ENCODE measurements at regions not wholly inside any gene's neighbourhood (a gene's known extent, or its start where the extent isn't known, plus 50 kb on each side); places are given as distances from the start of the nearest gene placed in this dataset.

DNA sequence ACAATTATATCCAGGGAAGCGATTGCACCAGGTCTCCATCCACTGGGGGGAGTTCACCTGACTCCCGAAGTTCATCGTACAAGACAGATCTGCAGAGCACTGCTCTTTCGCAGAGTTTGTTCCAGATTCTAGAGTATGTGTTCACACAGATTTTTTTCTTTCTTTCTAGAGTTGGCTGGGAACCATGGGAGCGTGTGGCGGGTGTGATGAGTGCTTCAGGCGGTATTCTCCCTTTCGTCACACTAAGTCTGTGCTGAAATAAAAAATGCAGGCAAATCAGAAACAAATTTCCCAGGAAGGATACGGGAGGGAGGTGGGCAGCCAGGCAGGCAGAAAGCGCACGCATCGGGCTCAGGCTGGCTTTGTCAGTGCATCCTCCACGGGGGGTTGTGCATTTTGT, 129.8 kb upstream of the SOX11 start:
- no peak for FAIRE-seq
- no peak overlapping the region for H3K27ac ChIP-seq
- no peak for ATAC-seq
- H3K4me2 ChIP-seq: no peak overlapping the region
- ChIA-PET POLR2A (no interaction called here), CTCF (no interaction called here)
- no peak overlapping the region for H3K4me3 ChIP-seq
- TF ChIP-seq KDM5A (IDR thresholded peaks at IDR 0.05) (no peak), ZSCAN20 (CRISPR knock-in tag; IDR thresholded peaks at IDR 0.05) (no peak), SMC3 (IDR thresholded peaks at IDR 0.05) (no peak), HOXB5 (CRISPR knock-in tag; IDR thresholded peaks at IDR 0.05) (no peak), REST (IDR thresholded peaks at IDR 0.05) (no peak), GATA3 (IDR thresholded peaks at IDR 0.05; ENCODE audit: borderline replicate concordance) (no peak), KDM1A (IDR thresholded peaks at IDR 0.05; ENCODE audit: low read depth) (no peak), CBX2 (IDR thresholded peaks at IDR 0.05; ENCODE audit: borderline replicate concordance, low read depth) (no peak), NR3C1 (IDR thresholded peaks at IDR 0.05) (no peak), ZFP36 (IDR thresholded peaks at IDR 0.05; ENCODE audit: borderline replicate concordance, partially characterized antibody) (no peak), CTCF (IDR thresholded peaks at IDR 0.05) (no peak)
- TF ChIP-seq, protein P1, sequence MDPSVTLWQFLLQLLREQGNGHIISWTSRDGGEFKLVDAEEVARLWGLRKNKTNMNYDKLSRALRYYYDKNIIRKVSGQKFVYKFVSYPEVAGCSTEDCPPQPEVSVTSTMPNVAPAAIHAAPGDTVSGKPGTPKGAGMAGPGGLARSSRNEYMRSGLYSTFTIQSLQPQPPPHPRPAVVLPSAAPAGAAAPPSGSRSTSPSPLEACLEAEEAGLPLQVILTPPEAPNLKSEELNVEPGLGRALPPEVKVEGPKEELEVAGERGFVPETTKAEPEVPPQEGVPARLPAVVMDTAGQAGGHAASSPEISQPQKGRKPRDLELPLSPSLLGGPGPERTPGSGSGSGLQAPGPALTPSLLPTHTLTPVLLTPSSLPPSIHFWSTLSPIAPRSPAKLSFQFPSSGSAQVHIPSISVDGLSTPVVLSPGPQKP (IDR thresholded peaks at IDR 0.05; ENCODE audit: low read depth, low read length): no peak
- TF ChIP-seq, protein P2, sequence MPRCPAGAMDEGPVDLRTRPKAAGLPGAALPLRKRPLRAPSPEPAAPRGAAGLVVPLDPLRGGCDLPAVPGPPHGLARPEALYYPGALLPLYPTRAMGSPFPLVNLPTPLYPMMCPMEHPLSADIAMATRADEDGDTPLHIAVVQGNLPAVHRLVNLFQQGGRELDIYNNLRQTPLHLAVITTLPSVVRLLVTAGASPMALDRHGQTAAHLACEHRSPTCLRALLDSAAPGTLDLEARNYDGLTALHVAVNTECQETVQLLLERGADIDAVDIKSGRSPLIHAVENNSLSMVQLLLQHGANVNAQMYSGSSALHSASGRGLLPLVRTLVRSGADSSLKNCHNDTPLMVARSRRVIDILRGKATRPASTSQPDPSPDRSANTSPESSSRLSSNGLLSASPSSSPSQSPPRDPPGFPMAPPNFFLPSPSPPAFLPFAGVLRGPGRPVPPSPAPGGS (IDR thresholded peaks at IDR 0.05): no peak
- 51% methylated on average over 13 of the region's 13 CpGs for WGBS (ENCODE audit: missing lambda C conversion rate)
- DNase-seq (ENCODE audit: low read depth in 1 of 2, low spot score in 1 of 2): no peak
- peaks cover 5% of the 10 kb centered on the region; the same call in 1 of the 3 replicates for H3K9me3 ChIP-seq
- H3K4me1 ChIP-seq: no peaks in the 10 kb centered on the region

- Histone ChIP-seq H3K27ac (no peak overlapping the region), H3K9me3 (peaks cover 5% of the 10 kb centered on the region; the same call in 1 of the 3 replicates), H3K4me3 (no peak overlapping the region), H3K4me2 (no peak overlapping the region), H3K4me1 (no peaks in the 10 kb centered on the region)
- no peak for DNase-seq (ENCODE audit: low read depth in 1 of 2, low spot score in 1 of 2)
- POLR2A ChIA-PET: no interaction called here
- 33% methylated on average over 3 of the region's 3 CpGs for WGBS (ENCODE audit: missing lambda C conversion rate)
- no peak for TF ChIP-seq PBX3 (IDR thresholded peaks at IDR 0.05)
- no peak for TF ChIP-seq TFCP2L1 (CRISPR knock-in tag; IDR thresholded peaks at IDR 0.05)
- no peak for TF ChIP-seq ESRRA (IDR thresholded peaks at IDR 0.05; ENCODE audit: borderline replicate concordance, low read length)
- no peak for TF ChIP-seq FOSB (CRISPR knock-in tag; IDR thresholded peaks at IDR 0.05)
- TF ChIP-seq PHF8 (IDR thresholded peaks at IDR 0.05; ENCODE audit: borderline replicate concordance, low read depth): no peak
- no peak for TF ChIP-seq EHF (CRISPR knock-in tag; IDR thresholded peaks at IDR 0.05)
- TF ChIP-seq NPAS2 (CRISPR knock-in tag; IDR thresholded peaks at IDR 0.05; ENCODE audit: borderline replicate concordance): no peak
- TF ChIP-seq, protein P2 (IDR thresholded peaks at IDR 0.05): no peak
- TF ChIP-seq HES2 (IDR thresholded peaks at IDR 0.05): no peak
- no peak for TF ChIP-seq NFE2L2 (conservative IDR thresholded peaks at IDR 0.05; ENCODE audit: low read length)
- TF ChIP-seq HOXB13 (CRISPR knock-in tag; IDR thresholded peaks at IDR 0.05; ENCODE audit: low read depth): no peak
- TF ChIP-seq ZSCAN20 (CRISPR knock-in tag; IDR thresholded peaks at IDR 0.05): no peak
- FAIRE-seq: no peak
- ATAC-seq: no peak
- CTCF ChIA-PET: no interaction called here
Observed at GRCh38 chr2:5562865-5563264, 129.3 kb upstream of the SOX11 start.
